Adrenal gland (tissue), 9 donors: ENCODE measurements at regions not wholly inside any gene's neighbourhood (a gene's known extent, or its start where the extent isn't known, plus 50 kb on each side); places are given as distances from the start of the nearest gene placed in this dataset.

Experiments
- DNase-seq, 7 donors: peaks; one replicate each; pipeline ENCODE4 v3.0.0-alpha.2; 2019 to 2020
- H3K27ac ChIP-seq, 5 donors: fragments of 200-600 bp; sonication (generic) in 4 of 5; 1 replicate in 3 of 5; 2 replicates in 2 of 5; pipeline versions ENCODE4 v1.5.1 to v1.8.0; 2016 to 2020; ENCODE audit warnings: mild to moderate bottlenecking in 1 of 5
- H3K27me3 ChIP-seq: fragments of 200-600 bp; 2 replicates; pipeline ENCODE4 v1.8.0; 2021
- H3K36me3 ChIP-seq, 2 donors: fragments of 200-600 bp; replicated peaks in 1 of 2; 1 replicate in 1 of 2; 2 replicates in 1 of 2; pipeline versions ENCODE4 v1.5.1 to v1.8.0; 2018 to 2022
- H3K4me1 ChIP-seq, 2 donors: fragments of 200-600 bp; replicated peaks in 1 of 2; 1 replicate in 1 of 2; 2 replicates in 1 of 2; pipeline versions ENCODE4 v1.5.1 to v1.8.0; 2018 to 2021
- H3K4me3 ChIP-seq, 4 donors: fragments of 200-600 bp; sonication (generic) in 3 of 4; one replicate each; pipeline ENCODE4 v1.5.1; 2016 to 2018
- H3K9me3 ChIP-seq, 3 donors: fragments of 200-600 bp; sonication (generic) in 1 of 3; replicated peaks in 1 of 3; 1 replicate in 2 of 3; 2 replicates in 1 of 3; pipeline versions ENCODE4 v1.5.1 to v1.8.0; 2016 to 2021
- POLR2A ChIP-seq, 2 donors: fragments of 450-650 bp; IDR thresholded peaks; one replicate each; pipeline ENCODE4 v1.6.1; 2017; ENCODE audit warnings: antibody characterized with exemption in 2 of 2, mild to moderate bottlenecking in 2 of 2, moderate library complexity in 1 of 2
- WGBS, 4 donors: extraction: QIAGEN DNeasy Blood & Tissue Kit in 2 of 4; methylation state at CpG; one replicate each; pipeline versions ENCODE4 v1.1.5 to v1.1.7; 2013 to 2017; 5-methylcytosine and 5-hydroxymethylcytosine counted together
- intact Hi-C, 2 donors: fragments of 100-400 bp; cut with DNase I; formaldehyde crosslinking; loops; one replicate each; pipeline versions ENCODE4 v1.14.1 to v1.15.0; 2022 to 2023
- TF ChIP-seq, protein P1 (sequence below), 6 experiments: fragments of 450-650 bp in 4 of 6; fragments of 200-600 bp in 2 of 6; sonication (generic) in 1 of 6; IDR thresholded peaks; 1 replicate in 5 of 6; 2 replicates in 1 of 6; pipeline versions ENCODE4 v1.5.1 to v1.8.0; 2016 to 2021; ENCODE audit warnings: antibody characterized with exemption in 6 of 6, mild to moderate bottlenecking in 2 of 6, moderate library complexity in 1 of 6
- donor health status: healthy with polysubstance abuse.
- donor health status: Bipolar disorder and iron deficiency.
- donor health status: DM: yes; HTN: yes; CAD: no.
- donor health status: DM: no; HTN: no; CAD: no.
- donor health status: DM: no; HTN: no; CAD: no.

DNA sequence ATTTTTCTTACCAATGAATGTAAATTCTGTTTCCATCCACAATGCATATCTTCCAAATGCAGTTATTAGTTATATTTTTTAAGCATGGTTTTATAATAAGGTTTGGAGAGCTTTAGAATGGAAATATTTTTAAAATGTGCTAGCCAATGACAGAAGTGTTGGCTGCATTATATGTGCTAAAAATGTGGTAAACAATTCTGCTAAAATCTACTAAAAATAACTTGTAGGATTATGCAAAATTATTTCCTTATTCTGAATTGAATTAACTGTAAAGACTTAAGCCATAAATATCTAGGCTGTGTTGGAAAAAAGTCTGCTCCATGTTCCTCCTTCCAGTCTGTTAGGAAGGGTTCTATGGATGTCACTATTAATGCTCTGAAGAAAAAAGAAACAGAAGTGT, 503.3 kb downstream of the PRR16 start:
- H3K27me3 ChIP-seq = no peaks in the 10 kb centered on the region
- H3K9me3 ChIP-seq = no peaks in the 10 kb centered on the region
- no peaks in the 10 kb centered on the region for H3K4me1 ChIP-seq
- no peak overlapping the region for H3K27ac ChIP-seq
- no peak for TF ChIP-seq POLR2A (IDR thresholded peaks at IDR 0.05)
- TF ChIP-seq, protein P1, sequence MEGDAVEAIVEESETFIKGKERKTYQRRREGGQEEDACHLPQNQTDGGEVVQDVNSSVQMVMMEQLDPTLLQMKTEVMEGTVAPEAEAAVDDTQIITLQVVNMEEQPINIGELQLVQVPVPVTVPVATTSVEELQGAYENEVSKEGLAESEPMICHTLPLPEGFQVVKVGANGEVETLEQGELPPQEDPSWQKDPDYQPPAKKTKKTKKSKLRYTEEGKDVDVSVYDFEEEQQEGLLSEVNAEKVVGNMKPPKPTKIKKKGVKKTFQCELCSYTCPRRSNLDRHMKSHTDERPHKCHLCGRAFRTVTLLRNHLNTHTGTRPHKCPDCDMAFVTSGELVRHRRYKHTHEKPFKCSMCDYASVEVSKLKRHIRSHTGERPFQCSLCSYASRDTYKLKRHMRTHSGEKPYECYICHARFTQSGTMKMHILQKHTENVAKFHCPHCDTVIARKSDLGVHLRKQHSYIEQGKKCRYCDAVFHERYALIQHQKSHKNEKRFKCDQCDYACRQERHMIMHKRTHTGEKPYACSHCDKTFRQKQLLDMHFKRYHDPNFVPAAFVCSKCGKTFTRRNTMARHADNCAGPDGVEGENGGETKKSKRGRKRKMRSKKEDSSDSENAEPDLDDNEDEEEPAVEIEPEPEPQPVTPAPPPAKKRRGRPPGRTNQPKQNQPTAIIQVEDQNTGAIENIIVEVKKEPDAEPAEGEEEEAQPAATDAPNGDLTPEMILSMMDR (IDR thresholded peaks at IDR 0.05) = no peak
- no peak overlapping the region for H3K4me3 ChIP-seq
- DNase-seq = no peak
- intact Hi-C loops = no loop called here
- no peaks in the 10 kb centered on the region for H3K36me3 ChIP-seq

- Histone ChIP-seq H3K4me1 (no peaks in the 10 kb centered on the region), H3K36me3 (no peaks in the 10 kb centered on the region), H3K9me3 (no peaks in the 10 kb centered on the region), H3K27ac (no peak overlapping the region), H3K4me3 (no peak overlapping the region), H3K27me3 (no peaks in the 10 kb centered on the region)
- no peak for DNase-seq
- TF ChIP-seq, protein P1 (IDR thresholded peaks at IDR 0.05) = no peak
- TF ChIP-seq POLR2A (IDR thresholded peaks at IDR 0.05) = no peak
- intact Hi-C loops = no loop called here
- 59 to 74% (median 67%) methylated on average over 2 of the region's 2 CpGs for WGBS, 4 donors
Observed at GRCh38 chr5:120974690-120975089, 510.6 kb downstream of the PRR16 start.

- no peak overlapping the region for H3K4me3 ChIP-seq
- H3K4me1 ChIP-seq = no peaks in the 10 kb centered on the region
- H3K27ac ChIP-seq = no peak overlapping the region
- no peak for DNase-seq
- intact Hi-C loops = no loop called here
- no peaks in the 10 kb centered on the region for H3K9me3 ChIP-seq
- TF ChIP-seq, protein P1 (IDR thresholded peaks at IDR 0.05) = no peak
- TF ChIP-seq POLR2A (IDR thresholded peaks at IDR 0.05) = no peak
- H3K36me3 ChIP-seq = no peaks in the 10 kb centered on the region
- H3K27me3 ChIP-seq = no peaks in the 10 kb centered on the region
Observed at GRCh38 chr5:120982351-120982750, 518.3 kb downstream of the PRR16 start.

DNA sequence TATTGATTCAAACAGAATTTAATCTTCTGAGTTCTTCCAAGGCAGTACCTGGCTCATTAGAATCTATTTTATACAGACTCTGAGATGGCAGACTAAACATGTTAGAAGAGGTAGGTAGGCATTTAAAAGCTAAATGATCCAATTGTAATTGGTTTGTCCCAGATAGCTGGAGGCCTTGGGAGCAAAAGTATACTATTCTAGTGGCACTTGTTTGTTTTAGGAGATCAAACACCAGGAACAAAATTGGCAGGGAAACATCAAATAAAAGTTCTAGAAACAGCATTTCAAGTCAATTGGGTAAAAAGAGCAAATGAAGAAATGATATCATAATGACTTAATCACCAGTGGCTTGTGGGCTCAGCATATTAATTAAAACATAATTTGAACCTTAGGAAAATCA, 521.4 kb downstream of the PRR16 start:
- Histone ChIP-seq H3K4me1 (no peaks in the 10 kb centered on the region), H3K4me3 (no peak overlapping the region)

More for the DNA sequence above, 521.4 kb downstream of the PRR16 start:
- Histone ChIP-seq H3K27me3 (no peaks in the 10 kb centered on the region), H3K9me3 (no peaks in the 10 kb centered on the region), H3K27ac (no peak overlapping the region), H3K36me3 (no peaks in the 10 kb centered on the region)
- DNase-seq = no peak
- intact Hi-C loops = no loop called here
- TF ChIP-seq POLR2A (IDR thresholded peaks at IDR 0.05) = no peak
- TF ChIP-seq, protein P1 (IDR thresholded peaks at IDR 0.05) = no peak
